ACC112 (cell line): ENCODE measurements at regions not wholly inside any gene's neighbourhood (a gene's known extent, or its start where the extent isn't known, plus 50 kb on each side); places are given as distances from the start of the nearest gene placed in this dataset.

Source experiments
- H2AFZ ChIP-seq: fragments of 200-600 bp; sonication (generic); one replicate; pipeline ENCODE4 v1.6.0; 2017; ENCODE audit warnings: antibody characterized with exemption, low read length; ENCODE audit not compliant: unreplicated experiment
- H3K27ac ChIP-seq: fragments of 200-600 bp; sonication (generic); 2 replicates; pipeline ENCODE4 v1.5.1; 2014; ENCODE audit warnings: low read depth, mild to moderate bottlenecking, antibody characterized with exemption, low read length, moderate library complexity
- H3K27me3 ChIP-seq: fragments of 200-600 bp; sonication (generic); 2 replicates; pipeline ENCODE4 v1.6.1; 2014; ENCODE audit warnings: mild to moderate bottlenecking, antibody characterized with exemption, low read length, moderate library complexity, mixed read lengths; ENCODE audit not compliant: insufficient read depth
- H3K36me3 ChIP-seq: fragments of 200-600 bp; sonication (generic); 2 replicates; pipeline ENCODE4 v1.6.1; 2016; ENCODE audit warnings: mild to moderate bottlenecking, antibody characterized with exemption, low read length, moderate library complexity, mixed read lengths; ENCODE audit not compliant: insufficient read depth
- H3K4me1 ChIP-seq: fragments of 200-600 bp; sonication (generic); one replicate; pipeline ENCODE4 v1.6.1; 2016; ENCODE audit warnings: low read length, mixed read lengths; ENCODE audit not compliant: insufficient read depth, unreplicated experiment, control insufficient read depth
- H3K4me3 ChIP-seq: fragments of 200-600 bp; sonication (generic); 2 replicates; pipeline ENCODE4 v1.5.1; 2014; ENCODE audit warnings: mild to moderate bottlenecking, low read depth, low read length
- H3K79me2 ChIP-seq: fragments of 200-600 bp; sonication (generic); one replicate; pipeline ENCODE4 v1.6.0; 2016; ENCODE audit warnings: low read length; ENCODE audit not compliant: control insufficient read depth, unreplicated experiment, insufficient read depth

DNA sequence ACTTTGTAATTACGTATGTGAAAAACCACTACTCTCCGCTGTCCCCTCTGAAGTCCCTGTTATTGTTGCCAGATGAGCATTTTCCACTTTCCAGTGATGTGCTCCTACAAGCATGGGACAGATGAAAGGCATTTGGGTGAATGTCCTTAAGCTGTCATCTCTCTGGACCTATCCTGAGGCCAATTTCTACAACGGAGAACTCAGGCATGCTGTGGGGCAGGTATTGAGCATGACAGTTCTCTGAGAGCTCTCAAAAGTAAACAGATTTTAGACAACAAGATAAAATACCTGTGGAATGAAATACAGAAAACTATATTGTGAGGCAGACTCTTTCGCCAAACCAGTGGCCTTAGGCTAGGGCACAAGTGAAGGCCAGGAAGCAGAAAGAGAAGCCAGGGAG is 656.5 kb upstream of the NR2F2 start:
- no peak overlapping the region for H3K4me3 ChIP-seq
- H2AFZ ChIP-seq: no peak overlapping the region
- H3K79me2 ChIP-seq: no peaks in the 10 kb centered on the region
- H3K27me3 ChIP-seq: no peaks in the 10 kb centered on the region
- no peaks in the 10 kb centered on the region for H3K36me3 ChIP-seq
- H3K27ac ChIP-seq: no peak overlapping the region
- peaks cover 8% of the 10 kb centered on the region for H3K4me1 ChIP-seq

DNA sequence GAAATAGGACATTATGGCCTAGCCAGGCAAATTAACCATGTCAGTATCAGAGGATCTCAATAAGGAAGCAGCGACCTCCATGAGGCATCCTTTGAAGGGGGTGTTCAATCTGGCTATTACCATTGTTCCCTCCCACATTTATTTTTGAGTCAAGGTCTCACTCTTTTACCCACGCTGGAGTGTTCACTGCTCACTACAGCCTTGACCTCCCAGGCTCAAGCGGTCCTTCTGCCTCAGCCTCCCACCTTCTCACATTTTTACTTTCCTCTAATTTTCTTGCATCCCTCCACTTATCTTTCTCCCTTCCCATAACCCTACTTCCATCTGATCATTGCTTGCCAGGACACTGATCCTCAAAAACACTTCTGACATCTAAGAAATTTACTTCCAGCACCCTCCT is 654.0 kb upstream of the NR2F2 start:
- Histone ChIP-seq H3K27ac (no peak overlapping the region), H3K4me1 (no peaks in the 10 kb centered on the region), H3K36me3 (no peaks in the 10 kb centered on the region), H3K27me3 (no peaks in the 10 kb centered on the region), H2AFZ (no peak overlapping the region), H3K79me2 (no peaks in the 10 kb centered on the region), H3K4me3 (no peak overlapping the region)

DNA sequence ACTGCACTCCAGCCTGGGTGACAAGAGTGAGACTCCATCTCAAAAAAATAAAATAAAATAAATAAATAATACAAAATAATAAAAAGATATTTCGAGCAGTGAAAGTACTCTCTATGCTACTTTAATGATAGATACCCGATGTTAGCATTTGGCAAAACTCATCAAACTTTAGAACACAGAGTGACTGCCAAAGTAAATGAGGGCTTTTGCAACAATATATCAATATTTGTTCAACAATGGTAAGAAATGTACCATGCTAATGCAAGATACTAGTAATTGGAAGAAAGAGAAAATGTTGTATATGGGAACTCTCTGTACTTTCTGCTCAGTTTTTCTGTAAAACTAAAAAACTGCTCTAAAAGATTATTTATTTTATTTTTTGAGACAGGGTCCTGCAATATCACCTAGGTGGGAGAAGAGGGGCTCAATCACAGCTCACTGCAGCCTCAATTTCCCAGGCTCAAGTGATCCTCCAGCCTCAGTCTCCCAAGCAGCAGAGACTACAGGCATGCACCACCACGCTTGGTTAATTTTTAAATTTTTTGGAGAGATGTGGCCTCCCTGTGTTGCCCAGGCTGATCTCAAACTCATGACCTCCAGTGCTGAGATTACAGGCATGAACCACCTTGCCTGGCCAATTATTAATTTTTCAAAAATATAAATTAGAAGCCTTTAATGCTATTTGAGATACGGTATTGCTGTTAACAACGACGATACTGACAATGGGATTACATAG is 650.5 kb upstream of the NR2F2 start:
- H3K27ac ChIP-seq: no peak overlapping the region
- no peaks in the 10 kb centered on the region for H3K79me2 ChIP-seq
- no peak overlapping the region for H3K4me3 ChIP-seq
- no peaks in the 10 kb centered on the region for H3K27me3 ChIP-seq
- H3K4me1 ChIP-seq: peaks cover 15% of the 10 kb centered on the region
- H3K36me3 ChIP-seq: no peaks in the 10 kb centered on the region
- no peak overlapping the region for H2AFZ ChIP-seq

DNA sequence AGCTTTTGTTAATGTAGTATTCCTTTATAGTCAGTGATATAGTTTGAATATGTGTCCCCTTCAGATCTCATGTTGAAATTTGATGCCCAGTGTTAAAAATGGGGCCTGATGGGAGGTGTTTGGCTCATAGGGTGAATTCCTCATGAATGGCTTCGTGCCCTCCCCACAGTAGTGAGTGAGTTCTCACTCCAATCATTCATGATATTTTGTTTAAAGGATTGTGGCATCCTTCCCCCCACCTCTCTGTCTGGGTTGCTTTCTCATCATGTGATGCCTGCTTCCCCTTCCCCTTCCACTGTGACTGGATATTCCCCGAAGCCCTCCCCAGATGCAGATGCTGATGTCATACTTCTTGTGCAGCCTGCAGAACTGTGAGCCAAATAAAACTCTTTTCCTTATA is 649.8 kb upstream of the NR2F2 start:
- Histone ChIP-seq H3K27me3 (no peaks in the 10 kb centered on the region), H3K27ac (no peak overlapping the region), H3K4me1 (peaks cover 19% of the 10 kb centered on the region), H2AFZ (no peak overlapping the region), H3K4me3 (no peak overlapping the region), H3K36me3 (no peaks in the 10 kb centered on the region), H3K79me2 (no peaks in the 10 kb centered on the region)

DNA sequence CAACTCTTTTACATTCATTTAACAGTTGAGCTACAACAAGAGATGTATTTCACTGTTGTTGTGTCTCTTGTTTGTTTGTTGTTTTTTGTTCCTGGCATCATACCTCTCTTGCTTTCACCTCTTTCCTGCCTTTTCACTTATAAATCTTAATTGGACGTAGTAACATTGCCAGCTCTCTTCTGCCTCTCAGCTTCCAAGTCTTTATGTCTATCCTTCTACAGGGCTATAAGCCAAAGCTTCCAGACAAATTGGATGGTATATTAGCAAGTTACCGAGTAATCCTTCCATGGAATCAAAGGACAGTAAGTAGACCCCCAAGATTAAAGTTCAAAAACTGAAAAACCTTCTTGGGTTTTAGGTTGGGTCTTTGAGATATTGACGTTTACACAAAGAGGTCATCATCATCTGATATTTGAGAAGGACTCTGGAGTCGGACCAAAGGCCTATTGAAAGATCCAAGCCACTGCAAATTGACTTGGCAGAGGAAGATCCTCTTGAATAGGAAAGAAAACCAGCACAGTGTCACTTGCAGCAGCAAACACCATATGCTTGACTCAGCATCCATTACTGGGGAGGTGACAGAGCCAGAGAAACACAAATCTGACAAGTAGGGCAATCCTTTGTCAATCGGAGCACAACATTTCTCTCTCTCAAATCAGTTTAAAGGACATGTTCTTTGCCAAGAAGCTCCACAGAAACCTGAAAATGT is 648.5 kb upstream of the NR2F2 start:
- H3K4me1 ChIP-seq: peaks cover 19% of the 10 kb centered on the region

DNA sequence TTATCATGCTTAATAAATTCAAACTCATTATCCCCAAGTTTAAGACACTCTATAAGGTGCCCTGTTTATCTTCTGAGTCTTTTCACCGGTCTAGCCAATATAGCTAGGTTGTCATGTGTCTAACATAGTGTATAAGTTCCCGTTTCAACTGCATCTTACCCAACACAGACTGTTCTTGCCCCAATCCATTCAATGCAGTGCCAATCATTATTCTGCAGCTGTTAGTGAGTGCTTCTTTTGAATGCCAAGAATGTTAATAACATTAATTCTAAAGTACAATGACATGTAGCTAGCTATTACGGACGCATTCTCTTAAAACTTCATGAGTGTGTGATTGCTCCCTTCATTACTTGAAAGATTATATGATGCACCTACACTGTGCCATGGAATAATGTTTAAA is 646.4 kb upstream of the NR2F2 start:
- H2AFZ ChIP-seq: no peak overlapping the region
- H3K4me1 ChIP-seq: peaks cover 19% of the 10 kb centered on the region
- no peaks in the 10 kb centered on the region for H3K36me3 ChIP-seq
- H3K27ac ChIP-seq: peak overlapping the region; percentile 88
- H3K4me3 ChIP-seq: peak overlapping the region; percentile 1; the same call in 1 of the 2 replicates
- no peaks in the 10 kb centered on the region for H3K79me2 ChIP-seq
- H3K27me3 ChIP-seq: no peaks in the 10 kb centered on the region

More for the DNA sequence above, 648.5 kb upstream of the NR2F2 start:
- Histone ChIP-seq H3K79me2 (no peaks in the 10 kb centered on the region), H2AFZ (no peak overlapping the region), H3K27ac (no peak overlapping the region), H3K4me3 (no peak overlapping the region), H3K27me3 (no peaks in the 10 kb centered on the region), H3K36me3 (no peaks in the 10 kb centered on the region)

DNA sequence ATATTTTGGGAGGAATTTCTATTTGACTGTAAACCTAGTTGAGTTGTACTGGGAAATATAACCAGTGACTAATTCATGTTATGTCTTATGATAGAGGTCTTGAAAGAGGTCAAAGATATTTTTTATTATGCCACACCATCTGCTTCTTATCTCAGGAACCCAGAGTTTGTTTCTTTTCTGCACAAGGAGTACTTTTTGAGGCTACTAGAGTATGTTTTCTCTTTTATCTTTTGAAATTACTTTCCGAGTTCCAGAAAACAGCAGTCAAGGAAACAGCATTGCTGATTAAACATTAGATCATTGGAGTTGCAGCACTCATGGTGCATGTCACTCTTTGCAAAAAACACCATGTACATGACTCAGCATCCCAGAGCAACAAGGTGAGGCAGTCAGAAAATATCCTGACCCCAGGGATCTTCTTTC is 645.8 kb upstream of the NR2F2 start:
- peak overlapping the region; percentile 1; the same call in 1 of the 2 replicates for H3K4me3 ChIP-seq
- H2AFZ ChIP-seq: peak overlapping the region; percentile 16
- no peaks in the 10 kb centered on the region for H3K36me3 ChIP-seq
- no peaks in the 10 kb centered on the region for H3K27me3 ChIP-seq
- H3K27ac ChIP-seq: peak overlapping the region; percentile 88
- no peaks in the 10 kb centered on the region for H3K79me2 ChIP-seq
- H3K4me1 ChIP-seq: peaks cover 19% of the 10 kb centered on the region

DNA sequence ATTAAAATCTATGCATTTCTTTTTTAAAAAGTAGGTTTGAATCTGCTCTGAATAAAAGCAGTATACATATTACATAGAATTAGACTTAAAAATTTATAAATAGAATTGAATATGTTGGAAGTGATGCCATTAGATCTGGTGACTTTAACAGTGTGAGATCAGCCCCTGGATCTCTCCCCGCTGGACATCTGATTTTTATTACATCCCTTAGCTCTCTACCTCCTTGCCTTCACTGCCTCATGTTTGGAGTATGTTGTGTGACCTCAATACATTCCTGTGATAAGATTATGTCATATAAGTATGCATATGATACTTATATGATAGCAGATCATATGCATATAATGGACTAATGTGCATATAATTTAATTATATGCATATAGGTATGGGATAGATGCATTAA is 643.4 kb upstream of the NR2F2 start:
- no peak overlapping the region for H3K27ac ChIP-seq
- no peak overlapping the region for H2AFZ ChIP-seq
- no peak overlapping the region for H3K4me3 ChIP-seq
- H3K4me1 ChIP-seq: peaks cover 19% of the 10 kb centered on the region
- no peaks in the 10 kb centered on the region for H3K79me2 ChIP-seq
- no peaks in the 10 kb centered on the region for H3K36me3 ChIP-seq
- H3K27me3 ChIP-seq: no peaks in the 10 kb centered on the region

DNA sequence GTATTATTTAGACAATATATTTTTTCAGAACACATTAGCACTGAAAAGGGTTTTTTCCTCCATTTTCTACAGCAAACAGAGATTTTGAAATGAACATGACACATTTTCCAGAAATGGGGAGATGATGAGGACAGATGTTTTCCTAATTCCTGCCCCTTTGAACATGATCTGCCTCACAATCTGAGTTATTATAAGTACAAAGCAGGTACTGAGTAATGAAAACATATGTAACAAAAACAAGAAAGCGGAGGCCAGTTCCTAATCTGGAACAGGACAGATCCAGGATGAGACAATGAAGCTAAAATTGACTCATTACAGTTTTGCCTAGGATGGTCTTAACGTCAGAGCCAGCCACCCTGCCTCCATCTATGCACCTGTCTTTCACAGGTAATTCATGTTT is 642.8 kb upstream of the NR2F2 start:
- Histone ChIP-seq H3K36me3 (no peaks in the 10 kb centered on the region), H2AFZ (no peak overlapping the region), H3K27me3 (no peaks in the 10 kb centered on the region), H3K4me3 (no peak overlapping the region), H3K79me2 (no peaks in the 10 kb centered on the region), H3K27ac (no peak overlapping the region), H3K4me1 (peaks cover 19% of the 10 kb centered on the region)

DNA sequence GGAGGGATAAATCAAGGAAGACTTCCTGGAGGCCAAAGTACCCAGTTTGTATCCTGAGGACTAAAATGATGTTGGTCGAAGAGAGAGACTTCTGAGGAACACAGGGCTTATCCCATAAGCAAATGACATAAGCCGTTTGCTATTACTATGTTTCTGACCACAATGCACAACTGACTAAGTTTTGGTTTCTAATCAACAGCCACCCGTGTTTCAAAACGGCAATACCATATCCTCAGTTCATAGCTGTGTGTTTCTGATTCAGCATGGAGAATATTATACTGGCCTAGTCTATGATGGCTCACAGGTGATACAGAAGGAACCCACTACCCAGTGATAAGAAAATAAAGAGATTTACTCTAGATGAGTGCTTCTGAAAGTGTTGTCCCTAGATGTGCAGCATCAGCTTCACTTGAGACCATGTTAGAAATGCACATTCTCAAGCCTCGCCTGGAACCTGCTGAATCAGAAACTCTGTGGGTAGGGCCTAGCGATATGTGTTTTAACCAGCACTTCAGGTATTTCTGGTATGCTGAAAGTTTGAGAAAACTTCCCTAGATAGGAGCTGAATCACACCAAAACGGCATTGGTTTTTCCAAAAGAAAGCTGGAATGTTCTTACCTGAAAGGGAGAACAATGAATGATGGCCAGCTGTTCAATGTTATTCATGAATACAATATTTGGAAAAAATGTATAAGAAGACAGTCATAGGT is 639.7 kb upstream of the NR2F2 start:
- no peaks in the 10 kb centered on the region for H3K79me2 ChIP-seq
- no peak overlapping the region for H2AFZ ChIP-seq
- H3K4me3 ChIP-seq: no peak overlapping the region
- no peaks in the 10 kb centered on the region for H3K27me3 ChIP-seq
- H3K36me3 ChIP-seq: peaks cover 6% of the 10 kb centered on the region; the same call in 1 of the 2 replicates
- no peaks in the 10 kb centered on the region for H3K4me1 ChIP-seq
- no peak overlapping the region for H3K27ac ChIP-seq
